ENCODE measurements at regions not wholly inside any gene's neighbourhood (a gene's known extent, or its start where the extent isn't known, plus 50 kb on each side); places are given as distances from the start of the nearest gene placed in this dataset.

DNA sequence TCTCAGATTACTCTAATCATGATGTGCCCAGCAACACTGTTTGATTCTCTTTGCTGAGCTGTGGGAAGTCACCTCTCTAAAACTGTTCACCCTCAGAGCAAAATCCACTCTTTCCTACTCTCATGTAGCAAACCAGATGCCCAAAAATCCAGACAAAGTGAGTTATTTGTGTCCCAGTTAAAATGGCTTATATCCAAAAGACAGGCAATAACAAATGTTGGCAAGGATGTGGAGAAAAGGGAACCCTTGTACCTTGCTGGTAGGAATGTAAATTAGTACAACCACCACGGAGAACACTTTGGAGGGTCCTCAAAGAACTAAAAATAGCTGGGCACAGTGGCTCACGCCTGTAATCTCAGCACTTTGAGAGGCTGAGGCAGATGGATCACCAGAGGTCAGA, 384.0 kb downstream of the HHIPL2 start:
- no peak for TF ChIP-seq CTCF (IDR thresholded peaks at IDR 0.05; ENCODE audit: borderline replicate concordance, extremely low read depth, low read length, poor library complexity, severe bottlenecking)
- TF ChIP-seq EZH2 (IDR thresholded peaks at IDR 0.05; ENCODE audit: borderline replicate concordance, low read depth, low read length, severe bottlenecking), result no peak

Measured in DND-41 (cell line).